ENCODE measurements at regions not wholly inside any gene's neighbourhood (a gene's known extent, or its start where the extent isn't known, plus 50 kb on each side); places are given as distances from the start of the nearest gene placed in this dataset.
"Not testable (repeated sequence)": the region's sequence is repeated elsewhere in the genome, so short reads cannot be mapped to it uniquely, and the experiment has no call there.

GRCh38 chr13:79861731-79862130 lies 380.8 kb downstream of the NDFIP2 start:
- 81% methylated on average over 7 of the region's 7 CpGs for WGBS
- ATAC-seq (no peak), DNase-seq (no peak)
- Histone ChIP-seq H3K27ac (ENCODE audit: low read length) (no peak overlapping the region), H3K27me3 (ENCODE audit: control insufficient read depth, insufficient read depth) (no peaks in the 10 kb centered on the region), H3K4me3 (ENCODE audit: low read length) (no peak overlapping the region), H3K9me3 (ENCODE audit: control insufficient read depth, low read length) (no peaks in the 10 kb centered on the region), H3K4me1 (ENCODE audit: control insufficient read depth, insufficient read depth, low read length) (no peaks in the 10 kb centered on the region)
- intact Hi-C loops (cut with DNase I): no loop called here

GRCh38 chr13:79860791-79861190 lies 379.8 kb downstream of the NDFIP2 start:
- no peak for ATAC-seq
- no peak overlapping the region for H3K4me3 ChIP-seq (ENCODE audit: low read length)
- intact Hi-C loops (cut with DNase I): no loop called here
- 93% methylated on average over 3 of the region's 3 CpGs for WGBS
- H3K9me3 ChIP-seq (ENCODE audit: control insufficient read depth, low read length): no peaks in the 10 kb centered on the region
- DNase-seq: no peak
- H3K4me1 ChIP-seq (ENCODE audit: control insufficient read depth, insufficient read depth, low read length): no peaks in the 10 kb centered on the region
- H3K27ac ChIP-seq (ENCODE audit: low read length): no peak overlapping the region
- no peaks in the 10 kb centered on the region for H3K27me3 ChIP-seq (ENCODE audit: control insufficient read depth, insufficient read depth)

GRCh38 chr13:79859756-79860155 lies 378.8 kb downstream of the NDFIP2 start:
- H3K27ac ChIP-seq (ENCODE audit: low read length): no peak overlapping the region
- H3K4me3 ChIP-seq (ENCODE audit: low read length): no peak overlapping the region
- ATAC-seq (no peak), DNase-seq (no peak)
- intact Hi-C loops (cut with DNase I): no loop called here
- no peaks in the 10 kb centered on the region for H3K27me3 ChIP-seq (ENCODE audit: control insufficient read depth, insufficient read depth)
- 98% methylated on average over 3 of the region's 3 CpGs for WGBS
- no peaks in the 10 kb centered on the region for H3K9me3 ChIP-seq (ENCODE audit: control insufficient read depth, low read length)
- no peaks in the 10 kb centered on the region for H3K4me1 ChIP-seq (ENCODE audit: control insufficient read depth, insufficient read depth, low read length)

GRCh38 chr13:79853251-79853650 lies 372.3 kb downstream of the NDFIP2 start:
- Histone ChIP-seq H3K9me3 (ENCODE audit: control insufficient read depth, low read length) (no peaks in the 10 kb centered on the region), H3K4me1 (ENCODE audit: control insufficient read depth, insufficient read depth, low read length) (no peaks in the 10 kb centered on the region), H3K27me3 (ENCODE audit: control insufficient read depth, insufficient read depth) (no peaks in the 10 kb centered on the region), H3K27ac (ENCODE audit: low read length) (no peak overlapping the region), H3K4me3 (ENCODE audit: low read length) (no peak overlapping the region)
- no peak for ATAC-seq
- no peak for DNase-seq
- intact Hi-C loops (cut with DNase I): no loop called here
- WGBS: 67% methylated on average over 1 of the region's 1 CpG

GRCh38 chr13:79851318-79851717 lies 370.4 kb downstream of the NDFIP2 start:
- DNase-seq: no peak
- Histone ChIP-seq H3K4me3 (ENCODE audit: low read length) (no peak overlapping the region), H3K4me1 (ENCODE audit: control insufficient read depth, insufficient read depth, low read length) (no peaks in the 10 kb centered on the region), H3K27me3 (ENCODE audit: control insufficient read depth, insufficient read depth) (no peaks in the 10 kb centered on the region), H3K27ac (ENCODE audit: low read length) (no peak overlapping the region), H3K9me3 (ENCODE audit: control insufficient read depth, low read length) (no peaks in the 10 kb centered on the region)
- ATAC-seq: no peak
- intact Hi-C loops (cut with DNase I): no loop called here

GRCh38 chr13:79847882-79848592 lies 367.1 kb downstream of the NDFIP2 start:
- 54% methylated on average over 5 of the region's 5 CpGs for WGBS
- H3K4me1 ChIP-seq (ENCODE audit: control insufficient read depth, insufficient read depth, low read length): no peaks in the 10 kb centered on the region
- no peak overlapping the region for H3K4me3 ChIP-seq (ENCODE audit: low read length)
- H3K27me3 ChIP-seq (ENCODE audit: control insufficient read depth, insufficient read depth): no peaks in the 10 kb centered on the region
- ATAC-seq: no peak
- DNase-seq: no peak
- intact Hi-C loops (cut with DNase I): no loop called here
- no peaks in the 10 kb centered on the region for H3K9me3 ChIP-seq (ENCODE audit: control insufficient read depth, low read length)
- no peak overlapping the region for H3K27ac ChIP-seq (ENCODE audit: low read length)

- DNase-seq: no peak
Measured at GRCh38 chr13:79846386-79846785, 365.4 kb downstream of the NDFIP2 start.

GRCh38 chr13:79837741-79838450 lies 356.9 kb downstream of the NDFIP2 start:
- Histone ChIP-seq H3K4me1 (ENCODE audit: control insufficient read depth, insufficient read depth, low read length) (no peaks in the 10 kb centered on the region), H3K9me3 (ENCODE audit: control insufficient read depth, low read length) (no peaks in the 10 kb centered on the region), H3K4me3 (ENCODE audit: low read length) (no peak overlapping the region), H3K27ac (ENCODE audit: low read length) (no peak overlapping the region), H3K27me3 (ENCODE audit: control insufficient read depth, insufficient read depth) (no peaks in the 10 kb centered on the region)
- WGBS: 75% methylated on average over 3 of the region's 3 CpGs
- DNase-seq (no peak), ATAC-seq (no peak)
- intact Hi-C loops (cut with DNase I): no loop called here

More at GRCh38 chr13:79846386-79846785, 365.4 kb downstream of the NDFIP2 start:
- ATAC-seq: no peak
- Histone ChIP-seq H3K27me3 (ENCODE audit: control insufficient read depth, insufficient read depth) (no peaks in the 10 kb centered on the region), H3K9me3 (ENCODE audit: control insufficient read depth, low read length) (no peaks in the 10 kb centered on the region), H3K27ac (ENCODE audit: low read length) (no peak overlapping the region), H3K4me1 (ENCODE audit: control insufficient read depth, insufficient read depth, low read length) (no peaks in the 10 kb centered on the region), H3K4me3 (ENCODE audit: low read length) (no peak overlapping the region)
- WGBS: 79% methylated on average over 4 of the region's 4 CpGs
- intact Hi-C loops (cut with DNase I): no loop called here

- H3K27me3 ChIP-seq (ENCODE audit: control insufficient read depth, insufficient read depth); DNase-seq; intact Hi-C loops (cut with DNase I); H3K27ac ChIP-seq (ENCODE audit: low read length); H3K4me3 ChIP-seq (ENCODE audit: low read length); H3K4me1 ChIP-seq (ENCODE audit: control insufficient read depth, insufficient read depth, low read length); ATAC-seq; H3K9me3 ChIP-seq (ENCODE audit: control insufficient read depth, low read length): not testable (repeated sequence)
- 63% methylated on average over 2 of the region's 2 CpGs for WGBS
Measured at GRCh38 chr13:79836121-79836520, 355.2 kb downstream of the NDFIP2 start.

- no peak for DNase-seq
- Histone ChIP-seq H3K4me1 (ENCODE audit: control insufficient read depth, insufficient read depth, low read length) (no peaks in the 10 kb centered on the region), H3K27ac (ENCODE audit: low read length) (no peak overlapping the region), H3K27me3 (ENCODE audit: control insufficient read depth, insufficient read depth) (no peaks in the 10 kb centered on the region), H3K4me3 (ENCODE audit: low read length) (no peak overlapping the region), H3K9me3 (ENCODE audit: control insufficient read depth, low read length) (no peaks in the 10 kb centered on the region)
- WGBS: 54% methylated on average over 2 of the region's 2 CpGs
- intact Hi-C loops (cut with DNase I): no loop called here
- no peak for ATAC-seq
Measured at GRCh38 chr13:79834876-79835275, 353.9 kb downstream of the NDFIP2 start.

GRCh38 chr13:79833991-79834390 lies 353.0 kb downstream of the NDFIP2 start:
- intact Hi-C loops (cut with DNase I): no loop called here
- H3K27ac ChIP-seq (ENCODE audit: low read length): no peak overlapping the region
- DNase-seq: no peak

More at GRCh38 chr13:79833991-79834390, 353.0 kb downstream of the NDFIP2 start:
- 46% methylated on average over 1 of the region's 1 CpG for WGBS
- Histone ChIP-seq H3K4me1 (ENCODE audit: control insufficient read depth, insufficient read depth, low read length) (no peaks in the 10 kb centered on the region), H3K27me3 (ENCODE audit: control insufficient read depth, insufficient read depth) (no peaks in the 10 kb centered on the region), H3K9me3 (ENCODE audit: control insufficient read depth, low read length) (no peaks in the 10 kb centered on the region), H3K4me3 (ENCODE audit: low read length) (no peak overlapping the region)
- no peak for ATAC-seq
